ENCODE measurements at regions not wholly inside any gene's neighbourhood (a gene's known extent, or its start where the extent isn't known, plus 50 kb on each side); places are given as distances from the start of the nearest gene placed in this dataset.
"Not testable (repeated sequence)": the region's sequence is repeated elsewhere in the genome, so short reads cannot be mapped to it uniquely, and the experiment has no call there.

DNA sequence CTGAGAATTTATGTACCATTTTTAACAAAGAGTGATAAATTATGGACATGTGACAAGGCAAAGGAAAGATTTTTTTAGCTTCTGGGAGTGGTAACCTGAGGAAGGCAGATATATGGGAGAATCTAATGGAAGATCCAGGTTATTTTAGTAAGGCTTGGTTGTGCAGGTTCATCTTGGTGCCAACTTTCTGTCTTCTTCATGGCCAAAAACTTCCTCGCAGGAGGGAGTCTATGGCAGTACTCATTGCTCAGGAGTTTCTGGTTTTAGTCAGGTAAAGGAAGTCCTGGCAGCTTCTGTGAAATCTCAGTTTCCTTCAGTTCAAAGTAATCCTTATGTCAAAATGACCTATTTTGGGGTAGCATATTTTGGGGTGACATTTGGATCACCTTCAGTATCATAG lies 248.3 kb upstream of the KCNN2 start:
- no peaks in the 10 kb centered on the region for H3K4me1 ChIP-seq (ENCODE audit: insufficient read depth, low read length)
- no peaks in the 10 kb centered on the region for H3K27me3 ChIP-seq (ENCODE audit: insufficient read depth, low read length)
- H3K9me3 ChIP-seq (ENCODE audit: insufficient read depth, low read depth, low read length) = no peaks in the 10 kb centered on the region
- H3K36me3 ChIP-seq (ENCODE audit: insufficient read depth, low read depth, low read length) = no peaks in the 10 kb centered on the region
- no peak overlapping the region for H3K9ac ChIP-seq (ENCODE audit: low read depth, low read length)
- H3K4me3 ChIP-seq (ENCODE audit: low read length) = no peak overlapping the region
- no peak overlapping the region for H3K27ac ChIP-seq (ENCODE audit: low read length)

DNA sequence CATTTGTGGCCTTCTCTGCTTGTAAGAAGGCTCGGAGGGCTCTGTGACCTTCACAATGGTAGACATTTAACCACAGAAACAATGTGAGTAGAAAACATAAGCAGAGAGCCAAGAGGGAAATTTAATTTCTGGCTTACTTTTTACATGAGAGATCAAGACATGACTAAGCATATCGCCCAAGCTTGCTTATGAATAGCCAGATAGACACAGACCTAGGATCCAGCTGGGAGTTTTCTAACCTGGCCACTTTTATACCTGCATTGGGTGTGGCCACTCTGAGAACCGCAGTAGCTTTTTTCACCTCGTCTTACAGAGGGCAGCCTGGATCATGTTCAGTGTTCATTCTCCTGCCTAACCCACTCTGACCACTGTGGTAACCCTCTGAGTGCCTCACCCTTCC lies 244.9 kb upstream of the KCNN2 start:
- Histone ChIP-seq H3K9ac (ENCODE audit: low read depth, low read length) (no peak overlapping the region), H3K27ac (ENCODE audit: low read length) (no peak overlapping the region), H3K4me1 (ENCODE audit: insufficient read depth, low read length) (no peaks in the 10 kb centered on the region), H3K27me3 (ENCODE audit: insufficient read depth, low read length) (no peaks in the 10 kb centered on the region), H3K9me3 (ENCODE audit: insufficient read depth, low read depth, low read length) (no peaks in the 10 kb centered on the region), H3K4me3 (ENCODE audit: low read length) (no peak overlapping the region), H3K36me3 (ENCODE audit: insufficient read depth, low read depth, low read length) (no peaks in the 10 kb centered on the region)

DNA sequence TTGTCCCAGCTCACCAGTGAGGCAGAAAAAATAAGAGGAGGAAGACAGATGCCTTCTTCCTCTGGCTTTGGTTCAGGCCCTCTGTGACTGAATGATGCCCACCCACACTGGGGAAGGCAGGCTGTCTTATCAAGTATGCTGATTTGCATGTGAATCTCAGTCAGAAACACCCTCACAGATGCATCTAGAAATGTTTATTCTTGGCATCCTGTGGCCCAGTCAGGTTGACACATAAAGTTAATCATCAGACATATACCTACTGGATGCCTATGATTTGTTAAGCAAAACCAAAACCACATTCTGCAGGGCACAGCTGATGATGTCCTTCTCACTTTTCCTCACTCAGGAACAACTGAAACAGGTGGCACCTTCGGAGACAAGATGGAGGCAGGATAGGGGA lies 243.4 kb upstream of the KCNN2 start:
- Histone ChIP-seq H3K36me3 (ENCODE audit: insufficient read depth, low read depth, low read length) (no peaks in the 10 kb centered on the region), H3K27ac (ENCODE audit: low read length) (no peak overlapping the region), H3K4me1 (ENCODE audit: insufficient read depth, low read length) (no peaks in the 10 kb centered on the region), H3K4me3 (ENCODE audit: low read length) (no peak overlapping the region), H3K27me3 (ENCODE audit: insufficient read depth, low read length) (no peaks in the 10 kb centered on the region), H3K9me3 (ENCODE audit: insufficient read depth, low read depth, low read length) (no peaks in the 10 kb centered on the region), H3K9ac (ENCODE audit: low read depth, low read length) (no peak overlapping the region)

DNA sequence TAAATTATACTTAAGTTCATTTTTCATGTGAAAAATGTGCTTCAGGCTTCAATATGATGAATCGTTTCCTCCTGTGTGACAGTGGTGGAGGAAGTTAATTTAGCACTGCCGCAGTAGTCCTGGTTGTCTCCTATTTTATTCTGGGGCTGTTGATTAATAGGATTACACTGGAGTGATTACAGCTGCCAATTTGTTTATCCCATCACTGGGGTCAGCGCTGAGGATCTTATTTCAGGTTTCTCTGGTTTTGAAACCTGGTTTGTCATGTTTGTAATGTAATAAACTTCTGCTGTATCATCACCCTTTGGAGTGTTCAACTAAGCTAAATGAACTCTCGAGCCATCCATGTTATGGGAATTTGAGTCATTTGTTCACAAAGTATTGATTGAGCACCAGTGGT lies 241.7 kb upstream of the KCNN2 start:
- Histone ChIP-seq H3K27ac (ENCODE audit: low read length) (no peak overlapping the region), H3K9ac (ENCODE audit: low read depth, low read length) (no peak overlapping the region)

DNA sequence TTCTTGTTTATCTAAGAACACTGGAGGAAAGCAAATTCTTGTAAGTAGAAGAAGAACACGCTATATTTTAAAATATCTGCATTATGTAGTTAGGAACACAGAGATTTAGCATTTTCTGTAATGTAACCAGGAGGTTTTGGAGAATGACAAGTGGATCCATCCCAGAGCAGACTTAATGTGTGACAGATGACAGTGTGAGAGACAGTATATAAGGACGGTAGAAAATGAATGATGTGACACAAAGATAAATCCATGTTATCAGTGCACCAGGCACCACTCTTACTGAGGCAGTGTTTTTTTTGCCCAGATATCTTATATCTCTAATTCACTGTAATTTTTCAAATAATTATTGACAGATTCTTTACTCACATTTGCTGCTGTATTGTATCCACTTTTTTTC lies 239.0 kb upstream of the KCNN2 start:
- Histone ChIP-seq H3K9me3 (ENCODE audit: insufficient read depth, low read depth, low read length) (peaks cover 12% of the 10 kb centered on the region; the same call in 1 of the 2 replicates), H3K9ac (ENCODE audit: low read depth, low read length) (no peak overlapping the region), H3K27me3 (ENCODE audit: insufficient read depth, low read length) (no peaks in the 10 kb centered on the region)

More for the DNA sequence above, 241.7 kb upstream of the KCNN2 start:
- no peaks in the 10 kb centered on the region for H3K36me3 ChIP-seq (ENCODE audit: insufficient read depth, low read depth, low read length)
- no peaks in the 10 kb centered on the region for H3K27me3 ChIP-seq (ENCODE audit: insufficient read depth, low read length)
- H3K4me1 ChIP-seq (ENCODE audit: insufficient read depth, low read length) = no peaks in the 10 kb centered on the region
- no peaks in the 10 kb centered on the region for H3K9me3 ChIP-seq (ENCODE audit: insufficient read depth, low read depth, low read length)
- no peak overlapping the region for H3K4me3 ChIP-seq (ENCODE audit: low read length)

DNA sequence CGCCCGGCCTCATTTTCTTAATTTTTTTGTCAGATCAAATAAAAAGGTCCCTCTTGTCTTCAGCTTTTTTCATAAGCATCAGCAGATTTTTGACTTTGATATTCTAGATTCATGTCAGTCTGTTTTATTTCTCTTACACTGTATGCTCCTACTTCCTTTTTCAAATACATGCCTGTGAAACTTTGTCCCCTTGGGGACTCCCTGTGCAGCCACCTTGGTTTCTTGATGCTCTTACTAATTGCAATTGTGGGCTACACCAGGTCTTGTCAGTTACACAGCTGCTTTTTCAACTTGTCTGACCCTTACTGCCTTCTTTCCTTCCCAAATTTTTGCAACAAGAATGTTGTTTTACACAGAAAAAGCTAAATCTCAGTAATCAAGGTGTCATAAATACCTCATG lies 238.2 kb upstream of the KCNN2 start:
- H3K9ac ChIP-seq (ENCODE audit: low read depth, low read length) = no peak overlapping the region
- no peaks in the 10 kb centered on the region for H3K27me3 ChIP-seq (ENCODE audit: insufficient read depth, low read length)
- H3K9me3 ChIP-seq (ENCODE audit: insufficient read depth, low read depth, low read length) = peaks cover 12% of the 10 kb centered on the region; the same call in 1 of the 2 replicates
- no peak overlapping the region for H3K4me3 ChIP-seq (ENCODE audit: low read length)
- H3K4me1 ChIP-seq (ENCODE audit: insufficient read depth, low read length) = no peaks in the 10 kb centered on the region
- no peak overlapping the region for H3K27ac ChIP-seq (ENCODE audit: low read length)
- no peaks in the 10 kb centered on the region for H3K36me3 ChIP-seq (ENCODE audit: insufficient read depth, low read depth, low read length)

More for the DNA sequence above, 239.0 kb upstream of the KCNN2 start:
- Histone ChIP-seq H3K27ac (ENCODE audit: low read length) (no peak overlapping the region), H3K36me3 (ENCODE audit: insufficient read depth, low read depth, low read length) (no peaks in the 10 kb centered on the region), H3K4me3 (ENCODE audit: low read length) (no peak overlapping the region), H3K4me1 (ENCODE audit: insufficient read depth, low read length) (no peaks in the 10 kb centered on the region)

DNA sequence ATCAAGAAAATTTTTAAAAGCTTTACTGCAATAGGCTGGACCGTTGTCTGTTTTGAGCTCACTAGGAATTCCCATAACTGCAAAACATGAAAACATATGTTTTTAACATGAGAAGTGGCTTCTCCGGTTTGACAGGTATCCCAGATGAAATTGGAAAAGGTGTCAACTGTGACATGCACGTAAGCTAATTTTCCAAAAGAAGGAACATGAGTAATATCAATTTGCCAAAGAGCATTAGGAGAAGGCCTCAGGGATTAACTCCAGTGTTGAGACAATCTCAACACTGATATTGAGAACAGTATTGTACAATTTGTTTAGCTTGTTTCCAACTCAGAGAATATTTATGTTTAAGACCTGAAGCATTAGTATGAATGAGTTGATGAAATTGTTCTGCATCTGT lies 215.5 kb upstream of the KCNN2 start:
- Histone ChIP-seq H3K9ac (ENCODE audit: low read depth, low read length) (no peak overlapping the region), H3K4me1 (ENCODE audit: insufficient read depth, low read length) (no peaks in the 10 kb centered on the region), H3K4me3 (ENCODE audit: low read length) (no peak overlapping the region), H3K27me3 (ENCODE audit: insufficient read depth, low read length) (no peaks in the 10 kb centered on the region), H3K36me3 (ENCODE audit: insufficient read depth, low read depth, low read length) (no peaks in the 10 kb centered on the region), H3K27ac (ENCODE audit: low read length) (no peak overlapping the region), H3K9me3 (ENCODE audit: insufficient read depth, low read depth, low read length) (peaks cover 16% of the 10 kb centered on the region)

DNA sequence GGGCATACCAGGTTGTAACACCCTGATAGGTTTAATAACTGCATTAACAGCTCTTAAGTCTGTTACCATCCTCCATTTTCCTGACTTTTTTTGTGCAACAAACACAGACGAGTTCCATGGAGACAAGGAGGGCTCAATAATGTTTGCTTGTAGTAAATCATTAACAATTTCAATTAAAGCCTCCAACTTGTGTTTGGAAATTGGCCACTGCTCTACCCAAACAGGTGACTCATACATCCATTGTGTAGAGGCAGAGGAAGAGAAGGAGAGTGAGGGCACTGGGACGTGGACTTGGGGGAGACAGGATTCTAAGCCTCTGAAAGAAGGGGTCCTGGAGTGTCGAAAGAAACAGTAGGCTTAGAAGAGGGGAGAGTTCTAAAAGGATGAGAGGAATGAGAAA lies 213.6 kb upstream of the KCNN2 start:
- H3K27me3 ChIP-seq (ENCODE audit: insufficient read depth, low read length) = no peaks in the 10 kb centered on the region
- no peaks in the 10 kb centered on the region for H3K4me1 ChIP-seq (ENCODE audit: insufficient read depth, low read length)
- H3K4me3 ChIP-seq (ENCODE audit: low read length) = no peak overlapping the region
- peaks cover 16% of the 10 kb centered on the region for H3K9me3 ChIP-seq (ENCODE audit: insufficient read depth, low read depth, low read length)
- H3K9ac ChIP-seq (ENCODE audit: low read depth, low read length) = no peak overlapping the region
- H3K36me3 ChIP-seq (ENCODE audit: insufficient read depth, low read depth, low read length) = no peaks in the 10 kb centered on the region
- H3K27ac ChIP-seq (ENCODE audit: low read length) = no peak overlapping the region

DNA sequence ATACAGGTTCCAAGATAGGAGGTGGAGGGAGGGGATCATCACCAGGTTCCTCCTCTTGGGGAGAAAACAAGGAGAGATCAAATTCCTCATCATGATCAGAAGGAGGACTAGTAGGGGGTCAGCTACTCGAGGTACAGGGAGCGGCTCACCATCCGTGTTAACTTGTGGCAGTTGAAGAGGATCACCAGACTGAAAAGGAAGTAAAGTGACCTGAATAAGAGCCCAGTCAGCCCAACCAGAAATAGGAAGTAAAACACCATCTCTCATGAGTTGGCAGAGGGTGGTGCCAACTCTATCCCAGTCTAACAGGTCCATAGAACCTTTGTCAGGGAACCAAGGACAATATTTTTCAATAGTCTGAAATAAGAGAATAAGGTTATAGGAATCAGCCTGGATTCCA lies 213.1 kb upstream of the KCNN2 start:
- H3K27ac ChIP-seq (ENCODE audit: low read length); H3K4me3 ChIP-seq (ENCODE audit: low read length); H3K9ac ChIP-seq (ENCODE audit: low read depth, low read length); H3K4me1 ChIP-seq (ENCODE audit: insufficient read depth, low read length); H3K27me3 ChIP-seq (ENCODE audit: insufficient read depth, low read length); H3K36me3 ChIP-seq (ENCODE audit: insufficient read depth, low read depth, low read length): not testable (repeated sequence)
- peaks cover 16% of the 10 kb centered on the region for H3K9me3 ChIP-seq (ENCODE audit: insufficient read depth, low read depth, low read length)

DNA sequence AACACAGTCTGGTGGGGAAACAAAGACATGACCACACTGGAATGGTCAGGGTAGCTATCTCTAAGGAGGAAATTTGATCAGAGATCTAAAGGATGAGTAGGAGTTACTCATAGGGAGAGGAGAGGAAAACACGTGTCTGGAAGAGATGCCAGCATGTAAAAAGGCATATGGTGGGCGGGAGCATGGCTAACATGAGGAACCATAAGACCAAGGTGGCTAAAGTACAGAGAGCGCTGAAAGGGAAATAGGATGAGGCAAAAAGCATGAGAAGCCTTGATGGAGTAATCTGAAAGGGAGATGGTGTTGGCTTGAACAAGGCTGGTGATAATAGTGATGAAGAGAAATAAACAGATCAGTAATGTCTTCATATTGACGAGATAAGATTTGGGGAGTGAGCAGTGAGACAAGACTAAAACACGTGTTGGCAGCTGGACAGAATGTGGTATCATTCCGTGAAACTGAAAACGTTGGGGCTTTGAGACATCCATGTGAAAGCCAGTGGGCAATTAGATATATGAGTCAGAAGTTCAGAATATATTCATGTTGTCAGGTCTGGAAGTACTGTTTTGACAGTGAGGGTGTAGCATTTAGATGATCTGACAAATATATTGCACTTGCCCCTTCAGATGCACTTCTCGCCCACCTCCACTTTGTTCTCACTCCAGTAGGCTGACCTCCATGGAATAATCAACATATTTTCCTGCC lies 209.1 kb upstream of the KCNN2 start:
- Histone ChIP-seq H3K4me1 (ENCODE audit: insufficient read depth, low read length) (no peaks in the 10 kb centered on the region), H3K9me3 (ENCODE audit: insufficient read depth, low read depth, low read length) (peaks cover 16% of the 10 kb centered on the region), H3K36me3 (ENCODE audit: insufficient read depth, low read depth, low read length) (no peaks in the 10 kb centered on the region), H3K9ac (ENCODE audit: low read depth, low read length) (no peak overlapping the region), H3K27ac (ENCODE audit: low read length) (no peak overlapping the region), H3K27me3 (ENCODE audit: insufficient read depth, low read length) (no peaks in the 10 kb centered on the region), H3K4me3 (ENCODE audit: low read length) (no peak overlapping the region)

DNA sequence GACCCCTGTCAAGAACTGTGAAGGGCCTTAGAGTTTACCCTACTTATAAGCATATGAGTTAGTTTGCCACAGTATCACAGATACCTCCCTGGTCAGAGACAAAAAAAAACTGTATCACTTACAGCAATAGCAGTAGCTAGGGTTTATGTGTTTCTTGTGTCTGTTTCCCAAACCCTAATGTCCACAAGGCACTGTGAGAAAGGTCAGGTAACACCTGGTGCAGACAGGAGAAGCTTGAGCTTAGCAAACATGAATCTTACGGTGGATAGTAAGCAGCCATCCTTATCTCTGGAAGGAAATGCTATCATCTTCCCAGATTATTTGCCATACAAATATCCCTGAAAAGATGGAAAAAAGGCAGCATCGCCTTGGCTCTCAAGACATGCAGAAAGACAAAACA lies 208.5 kb upstream of the KCNN2 start:
- H3K27ac ChIP-seq (ENCODE audit: low read length) = no peak overlapping the region
- H3K9me3 ChIP-seq (ENCODE audit: insufficient read depth, low read depth, low read length) = peaks cover 16% of the 10 kb centered on the region
- no peak overlapping the region for H3K4me3 ChIP-seq (ENCODE audit: low read length)
- no peak overlapping the region for H3K9ac ChIP-seq (ENCODE audit: low read depth, low read length)
- H3K4me1 ChIP-seq (ENCODE audit: insufficient read depth, low read length) = no peaks in the 10 kb centered on the region
- H3K27me3 ChIP-seq (ENCODE audit: insufficient read depth, low read length) = no peaks in the 10 kb centered on the region
- H3K36me3 ChIP-seq (ENCODE audit: insufficient read depth, low read depth, low read length) = no peaks in the 10 kb centered on the region

DNA sequence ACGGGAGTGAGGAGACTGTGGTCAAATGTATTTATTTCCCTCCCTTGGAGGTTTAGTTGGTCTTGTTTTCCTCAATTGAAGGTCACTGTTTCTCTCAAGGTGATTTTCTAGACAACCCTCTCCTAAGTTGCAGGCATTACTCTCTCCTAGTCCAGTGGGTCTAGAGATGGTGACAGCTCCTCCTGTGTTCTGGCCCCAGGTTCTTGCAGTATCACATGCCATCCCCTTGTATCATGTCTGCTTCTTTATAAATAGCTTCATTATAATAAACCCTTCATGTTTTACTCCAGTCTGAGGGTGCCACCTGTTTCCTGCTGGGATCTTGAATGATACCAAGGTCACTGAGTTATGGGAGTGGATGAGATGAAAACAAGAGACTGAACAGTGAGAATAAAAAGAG lies 208.0 kb upstream of the KCNN2 start:
- H3K27me3 ChIP-seq (ENCODE audit: insufficient read depth, low read length) = no peaks in the 10 kb centered on the region
- H3K36me3 ChIP-seq (ENCODE audit: insufficient read depth, low read depth, low read length) = no peaks in the 10 kb centered on the region
- no peak overlapping the region for H3K4me3 ChIP-seq (ENCODE audit: low read length)
- H3K9me3 ChIP-seq (ENCODE audit: insufficient read depth, low read depth, low read length) = peaks cover 15% of the 10 kb centered on the region
- no peak overlapping the region for H3K9ac ChIP-seq (ENCODE audit: low read depth, low read length)
- H3K4me1 ChIP-seq (ENCODE audit: insufficient read depth, low read length) = no peaks in the 10 kb centered on the region
- no peak overlapping the region for H3K27ac ChIP-seq (ENCODE audit: low read length)

Data from iPS-20b (cell line).